Adrenal gland (tissue), 9 donors: ENCODE measurements at regions not wholly inside any gene's neighbourhood (a gene's known extent, or its start where the extent isn't known, plus 50 kb on each side); places are given as distances from the start of the nearest gene placed in this dataset.

Experiments
- DNase-seq, 7 donors: peaks; one replicate each; pipeline ENCODE4 v3.0.0-alpha.2; 2019 to 2020
- H3K27ac ChIP-seq, 5 donors: fragments of 200-600 bp; sonication (generic) in 4 of 5; 1 replicate in 3 of 5; 2 replicates in 2 of 5; pipeline versions ENCODE4 v1.5.1 to v1.8.0; 2016 to 2020; ENCODE audit warnings: mild to moderate bottlenecking in 1 of 5
- H3K27me3 ChIP-seq: fragments of 200-600 bp; 2 replicates; pipeline ENCODE4 v1.8.0; 2021
- H3K36me3 ChIP-seq, 2 donors: fragments of 200-600 bp; replicated peaks in 1 of 2; 1 replicate in 1 of 2; 2 replicates in 1 of 2; pipeline versions ENCODE4 v1.5.1 to v1.8.0; 2018 to 2022
- H3K4me1 ChIP-seq, 2 donors: fragments of 200-600 bp; replicated peaks in 1 of 2; 1 replicate in 1 of 2; 2 replicates in 1 of 2; pipeline versions ENCODE4 v1.5.1 to v1.8.0; 2018 to 2021
- H3K4me3 ChIP-seq, 4 donors: fragments of 200-600 bp; sonication (generic) in 3 of 4; one replicate each; pipeline ENCODE4 v1.5.1; 2016 to 2018
- H3K9me3 ChIP-seq, 3 donors: fragments of 200-600 bp; sonication (generic) in 1 of 3; replicated peaks in 1 of 3; 1 replicate in 2 of 3; 2 replicates in 1 of 3; pipeline versions ENCODE4 v1.5.1 to v1.8.0; 2016 to 2021
- POLR2A ChIP-seq, 2 donors: fragments of 450-650 bp; IDR thresholded peaks; one replicate each; pipeline ENCODE4 v1.6.1; 2017; ENCODE audit warnings: antibody characterized with exemption in 2 of 2, mild to moderate bottlenecking in 2 of 2, moderate library complexity in 1 of 2
- WGBS, 4 donors: extraction: QIAGEN DNeasy Blood & Tissue Kit in 2 of 4; methylation state at CpG; one replicate each; pipeline versions ENCODE4 v1.1.5 to v1.1.7; 2013 to 2017; 5-methylcytosine and 5-hydroxymethylcytosine counted together
- intact Hi-C, 2 donors: fragments of 100-400 bp; cut with DNase I; formaldehyde crosslinking; loops; one replicate each; pipeline versions ENCODE4 v1.14.1 to v1.15.0; 2022 to 2023
- TF ChIP-seq, protein P1 (sequence below), 6 experiments: fragments of 450-650 bp in 4 of 6; fragments of 200-600 bp in 2 of 6; sonication (generic) in 1 of 6; IDR thresholded peaks; 1 replicate in 5 of 6; 2 replicates in 1 of 6; pipeline versions ENCODE4 v1.5.1 to v1.8.0; 2016 to 2021; ENCODE audit warnings: antibody characterized with exemption in 6 of 6, mild to moderate bottlenecking in 2 of 6, moderate library complexity in 1 of 6
- donor health status: healthy with polysubstance abuse.
- donor health status: Bipolar disorder and iron deficiency.
- donor health status: DM: yes; HTN: yes; CAD: no.
- donor health status: DM: no; HTN: no; CAD: no.
- donor health status: DM: no; HTN: no; CAD: no.

DNA sequence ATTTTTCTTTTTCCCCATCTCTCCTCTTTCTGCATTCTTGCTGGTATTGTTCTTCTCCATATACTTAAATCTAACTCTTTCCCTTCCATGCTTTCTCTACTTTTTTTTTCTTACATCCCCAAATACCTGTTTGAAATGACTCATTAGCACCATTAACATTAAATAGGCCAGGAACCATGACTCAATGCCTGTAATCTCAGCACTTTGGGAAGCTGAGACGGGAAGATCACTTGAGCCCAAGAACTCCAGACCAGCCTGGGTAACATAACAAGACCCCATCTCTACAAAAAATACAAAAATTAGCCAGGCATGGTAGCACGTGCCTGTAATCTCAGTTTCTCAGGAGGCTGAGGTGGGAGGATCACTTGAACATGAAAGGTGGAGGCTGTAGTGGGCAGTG, 1026.8 kb downstream of the GATA3 start:
- Histone ChIP-seq H3K4me3 (no peak overlapping the region), H3K4me1 (no peaks in the 10 kb centered on the region), H3K27ac (no peak overlapping the region), H3K27me3 (no peaks in the 10 kb centered on the region), H3K9me3 (no peaks in the 10 kb centered on the region), H3K36me3 (no peaks in the 10 kb centered on the region)
- WGBS, 4 donors = 66 to 81% (median 75%) methylated on average over 2 of the region's 2 CpGs
- no peak for TF ChIP-seq POLR2A (IDR thresholded peaks at IDR 0.05)
- TF ChIP-seq, protein P1, sequence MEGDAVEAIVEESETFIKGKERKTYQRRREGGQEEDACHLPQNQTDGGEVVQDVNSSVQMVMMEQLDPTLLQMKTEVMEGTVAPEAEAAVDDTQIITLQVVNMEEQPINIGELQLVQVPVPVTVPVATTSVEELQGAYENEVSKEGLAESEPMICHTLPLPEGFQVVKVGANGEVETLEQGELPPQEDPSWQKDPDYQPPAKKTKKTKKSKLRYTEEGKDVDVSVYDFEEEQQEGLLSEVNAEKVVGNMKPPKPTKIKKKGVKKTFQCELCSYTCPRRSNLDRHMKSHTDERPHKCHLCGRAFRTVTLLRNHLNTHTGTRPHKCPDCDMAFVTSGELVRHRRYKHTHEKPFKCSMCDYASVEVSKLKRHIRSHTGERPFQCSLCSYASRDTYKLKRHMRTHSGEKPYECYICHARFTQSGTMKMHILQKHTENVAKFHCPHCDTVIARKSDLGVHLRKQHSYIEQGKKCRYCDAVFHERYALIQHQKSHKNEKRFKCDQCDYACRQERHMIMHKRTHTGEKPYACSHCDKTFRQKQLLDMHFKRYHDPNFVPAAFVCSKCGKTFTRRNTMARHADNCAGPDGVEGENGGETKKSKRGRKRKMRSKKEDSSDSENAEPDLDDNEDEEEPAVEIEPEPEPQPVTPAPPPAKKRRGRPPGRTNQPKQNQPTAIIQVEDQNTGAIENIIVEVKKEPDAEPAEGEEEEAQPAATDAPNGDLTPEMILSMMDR (IDR thresholded peaks at IDR 0.05) = no peak
- intact Hi-C loops = no loop called here
- no peak for DNase-seq

DNA sequence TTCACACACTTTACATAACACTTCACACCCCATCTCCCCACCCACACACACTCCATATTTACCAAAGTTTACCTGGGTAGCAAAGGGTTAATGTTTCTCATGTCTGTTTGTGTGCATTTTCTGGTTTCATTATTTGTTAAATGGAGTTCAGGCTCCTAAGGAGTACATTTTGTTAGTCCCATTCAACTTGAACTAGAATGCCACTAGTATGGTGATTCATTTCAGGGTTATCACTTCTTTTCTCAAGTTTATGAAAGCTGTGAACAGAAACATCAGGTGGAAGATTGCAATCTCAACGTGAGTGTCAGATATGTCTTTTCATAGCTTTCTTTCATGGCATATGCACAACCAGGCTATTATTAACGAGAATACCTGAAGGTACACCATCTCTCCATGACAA, 1027.5 kb downstream of the GATA3 start:
- WGBS, 4 donors = 41 to 58% (median 45%) methylated on average over 2 of the region's 2 CpGs
- H3K27me3 ChIP-seq = no peaks in the 10 kb centered on the region
- no peak for DNase-seq
- no peaks in the 10 kb centered on the region for H3K9me3 ChIP-seq
- intact Hi-C loops = no loop called here
- H3K27ac ChIP-seq = no peak overlapping the region
- no peak overlapping the region for H3K4me3 ChIP-seq
- no peaks in the 10 kb centered on the region for H3K4me1 ChIP-seq
- TF ChIP-seq POLR2A (IDR thresholded peaks at IDR 0.05) = no peak
- TF ChIP-seq, protein P1 (IDR thresholded peaks at IDR 0.05) = no peak
- no peaks in the 10 kb centered on the region for H3K36me3 ChIP-seq

DNA sequence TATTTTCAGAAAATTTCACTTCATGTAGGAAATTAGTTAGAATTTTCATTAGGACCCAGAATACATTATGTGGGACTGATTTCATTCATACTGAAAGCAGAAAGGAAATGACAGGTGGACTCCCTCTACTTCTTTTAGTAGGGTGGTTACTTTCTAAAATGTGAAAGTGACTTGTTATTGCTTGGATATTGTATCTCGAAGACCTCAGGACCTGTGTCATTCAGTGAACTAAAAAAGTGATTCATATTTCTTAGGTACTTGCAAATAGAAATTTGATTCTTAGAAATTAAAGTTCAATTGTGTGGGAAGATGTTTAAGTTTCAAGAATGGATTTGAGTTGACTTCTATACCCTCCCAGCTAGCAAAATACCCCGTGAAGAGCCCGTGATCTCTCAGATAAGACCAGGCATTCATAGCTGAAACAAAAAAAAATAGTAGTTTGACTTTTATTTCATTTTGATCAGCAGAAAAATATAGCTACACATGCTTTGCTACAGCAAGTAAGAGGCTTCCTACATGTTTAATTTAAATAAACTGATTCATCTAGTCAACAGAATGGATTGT, 1037.1 kb downstream of the GATA3 start:
- intact Hi-C loops = no loop called here
- Histone ChIP-seq H3K27ac (no peak overlapping the region), H3K4me3 (no peak overlapping the region), H3K4me1 (no peaks in the 10 kb centered on the region), H3K27me3 (no peaks in the 10 kb centered on the region), H3K9me3 (no peaks in the 10 kb centered on the region), H3K36me3 (no peaks in the 10 kb centered on the region)
- 57 to 68% (median 61%) methylated on average over 3 of the region's 3 CpGs for WGBS, 4 donors
- no peak for TF ChIP-seq POLR2A (IDR thresholded peaks at IDR 0.05)
- TF ChIP-seq, protein P1 (IDR thresholded peaks at IDR 0.05) = no peak
- no peak for DNase-seq

DNA sequence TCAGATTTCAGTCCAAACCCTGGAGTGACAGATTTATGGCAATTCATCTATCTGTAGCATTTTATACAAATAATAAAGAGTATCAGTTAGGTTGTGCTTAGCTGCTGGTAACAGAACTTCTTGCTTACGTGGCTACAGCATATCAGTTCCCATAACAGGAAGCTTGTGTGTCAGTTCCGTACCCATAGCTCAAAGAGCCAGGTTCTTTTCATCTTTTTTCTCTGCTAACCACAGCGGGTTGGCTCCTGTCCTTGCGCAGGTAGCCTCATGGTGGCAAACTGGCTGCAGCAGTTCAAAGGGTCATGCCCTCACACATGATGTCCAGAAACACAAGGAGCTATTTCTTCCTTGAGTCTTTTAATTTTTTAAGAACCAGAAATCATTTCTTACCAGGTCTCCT, 1041.8 kb downstream of the GATA3 start:
- Histone ChIP-seq H3K4me1 (no peaks in the 10 kb centered on the region), H3K9me3 (no peaks in the 10 kb centered on the region), H3K36me3 (no peaks in the 10 kb centered on the region), H3K4me3 (no peak overlapping the region), H3K27ac (no peak overlapping the region), H3K27me3 (no peaks in the 10 kb centered on the region)
- DNase-seq = no peak
- TF ChIP-seq POLR2A (IDR thresholded peaks at IDR 0.05) = no peak
- TF ChIP-seq, protein P1 (IDR thresholded peaks at IDR 0.05) = no peak
- intact Hi-C loops = no loop called here
- WGBS, 4 donors = 75 to 80% (median 78%) methylated on average over 4 of the region's 4 CpGs
